ENCODE measurements at regions not wholly inside any gene's neighbourhood (a gene's known extent, or its start where the extent isn't known, plus 50 kb on each side); places are given as distances from the start of the nearest gene placed in this dataset.

DNA sequence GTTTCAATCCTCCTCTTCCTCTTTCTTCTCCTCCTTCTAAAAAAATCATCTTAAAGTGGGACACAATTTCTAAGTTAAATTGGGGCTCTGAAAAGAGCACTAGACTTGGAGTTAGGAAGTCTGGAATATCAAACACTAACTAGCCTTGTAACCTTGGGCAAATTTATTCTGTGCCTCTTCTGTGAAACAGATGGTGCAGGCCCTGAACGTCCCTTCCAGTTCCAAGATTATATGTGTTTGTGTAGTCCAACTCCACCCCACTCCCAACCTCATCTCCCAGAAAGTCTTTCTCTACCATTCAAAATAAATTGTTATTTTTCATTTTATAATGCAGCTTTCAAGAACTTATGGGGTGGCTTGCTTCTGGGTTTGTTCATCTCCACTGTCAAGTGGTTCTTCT, 630.0 kb downstream of the LMO4 start:
- TF ChIP-seq EZH2 (IDR thresholded peaks at IDR 0.05; ENCODE audit: low read length, missing control alignments): no peak
- TF ChIP-seq, protein P1, sequence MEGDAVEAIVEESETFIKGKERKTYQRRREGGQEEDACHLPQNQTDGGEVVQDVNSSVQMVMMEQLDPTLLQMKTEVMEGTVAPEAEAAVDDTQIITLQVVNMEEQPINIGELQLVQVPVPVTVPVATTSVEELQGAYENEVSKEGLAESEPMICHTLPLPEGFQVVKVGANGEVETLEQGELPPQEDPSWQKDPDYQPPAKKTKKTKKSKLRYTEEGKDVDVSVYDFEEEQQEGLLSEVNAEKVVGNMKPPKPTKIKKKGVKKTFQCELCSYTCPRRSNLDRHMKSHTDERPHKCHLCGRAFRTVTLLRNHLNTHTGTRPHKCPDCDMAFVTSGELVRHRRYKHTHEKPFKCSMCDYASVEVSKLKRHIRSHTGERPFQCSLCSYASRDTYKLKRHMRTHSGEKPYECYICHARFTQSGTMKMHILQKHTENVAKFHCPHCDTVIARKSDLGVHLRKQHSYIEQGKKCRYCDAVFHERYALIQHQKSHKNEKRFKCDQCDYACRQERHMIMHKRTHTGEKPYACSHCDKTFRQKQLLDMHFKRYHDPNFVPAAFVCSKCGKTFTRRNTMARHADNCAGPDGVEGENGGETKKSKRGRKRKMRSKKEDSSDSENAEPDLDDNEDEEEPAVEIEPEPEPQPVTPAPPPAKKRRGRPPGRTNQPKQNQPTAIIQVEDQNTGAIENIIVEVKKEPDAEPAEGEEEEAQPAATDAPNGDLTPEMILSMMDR (conservative IDR thresholded peaks at IDR 0.05 in 1 of 2, IDR thresholded peaks at IDR 0.05 in 1 of 2; ENCODE audit: low read depth in 1 of 2, low read length in 2 of 2): no peak

Data from fibroblast of lung (primary cell).